ENCODE measurements at regions not wholly inside any gene's neighbourhood (a gene's known extent, or its start where the extent isn't known, plus 50 kb on each side); places are given as distances from the start of the nearest gene placed in this dataset.

DNA sequence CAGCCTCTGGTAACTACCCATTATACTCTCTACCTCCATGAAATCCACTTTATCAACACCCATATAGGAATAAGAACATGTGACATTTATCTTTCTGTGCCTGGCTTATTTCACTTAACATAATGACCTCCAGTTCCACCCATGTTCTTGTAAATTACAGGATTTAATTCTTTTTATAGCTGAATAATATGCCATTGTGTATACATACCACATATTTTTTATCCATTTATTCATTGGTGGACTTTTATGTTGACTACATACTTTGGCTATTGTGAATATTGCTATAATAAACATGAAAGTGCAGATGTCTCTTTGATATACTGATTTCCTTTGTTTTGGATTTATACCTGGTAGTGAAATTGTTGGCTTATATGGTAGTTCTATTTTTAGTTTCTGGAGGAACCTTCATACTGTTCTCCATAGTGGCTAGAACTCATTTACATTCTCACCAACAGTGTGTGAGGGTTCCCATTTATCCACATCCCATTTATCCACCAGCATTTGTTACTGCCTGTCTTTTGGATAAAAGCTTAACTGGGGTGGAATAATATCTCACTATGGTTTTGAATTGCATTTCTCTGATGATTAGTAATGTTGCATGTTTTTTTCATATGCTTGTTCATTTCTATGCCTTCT is 473.4 kb downstream of the TBL1XR1 start:
- Histone ChIP-seq H3K27me3 (ENCODE audit: insufficient read depth, low read depth) (no peaks in the 10 kb centered on the region), H4K20me1 (ENCODE audit: insufficient read depth) (no peaks in the 10 kb centered on the region), H3K4me3 (IDR thresholded peaks at IDR 0.05; ENCODE audit: insufficient read depth, low read depth, low read length) (no peak overlapping the region), H3K79me2 (ENCODE audit: insufficient read depth, low read depth) (no peaks in the 10 kb centered on the region), H3K27ac (no peak overlapping the region), H3K4me2 (no peak overlapping the region), H2AFZ (ENCODE audit: low read depth) (no peak overlapping the region), H3K4me1 (ENCODE audit: low read depth, poor library complexity, severe bottlenecking) (no peaks in the 10 kb centered on the region), H3K9ac (no peak overlapping the region), H3K36me3 (ENCODE audit: insufficient read depth) (no peaks in the 10 kb centered on the region)
- TF ChIP-seq, protein P1, sequence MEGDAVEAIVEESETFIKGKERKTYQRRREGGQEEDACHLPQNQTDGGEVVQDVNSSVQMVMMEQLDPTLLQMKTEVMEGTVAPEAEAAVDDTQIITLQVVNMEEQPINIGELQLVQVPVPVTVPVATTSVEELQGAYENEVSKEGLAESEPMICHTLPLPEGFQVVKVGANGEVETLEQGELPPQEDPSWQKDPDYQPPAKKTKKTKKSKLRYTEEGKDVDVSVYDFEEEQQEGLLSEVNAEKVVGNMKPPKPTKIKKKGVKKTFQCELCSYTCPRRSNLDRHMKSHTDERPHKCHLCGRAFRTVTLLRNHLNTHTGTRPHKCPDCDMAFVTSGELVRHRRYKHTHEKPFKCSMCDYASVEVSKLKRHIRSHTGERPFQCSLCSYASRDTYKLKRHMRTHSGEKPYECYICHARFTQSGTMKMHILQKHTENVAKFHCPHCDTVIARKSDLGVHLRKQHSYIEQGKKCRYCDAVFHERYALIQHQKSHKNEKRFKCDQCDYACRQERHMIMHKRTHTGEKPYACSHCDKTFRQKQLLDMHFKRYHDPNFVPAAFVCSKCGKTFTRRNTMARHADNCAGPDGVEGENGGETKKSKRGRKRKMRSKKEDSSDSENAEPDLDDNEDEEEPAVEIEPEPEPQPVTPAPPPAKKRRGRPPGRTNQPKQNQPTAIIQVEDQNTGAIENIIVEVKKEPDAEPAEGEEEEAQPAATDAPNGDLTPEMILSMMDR (conservative IDR thresholded peaks at IDR 0.05; ENCODE audit: low read depth, low read length), result no peak

DNA sequence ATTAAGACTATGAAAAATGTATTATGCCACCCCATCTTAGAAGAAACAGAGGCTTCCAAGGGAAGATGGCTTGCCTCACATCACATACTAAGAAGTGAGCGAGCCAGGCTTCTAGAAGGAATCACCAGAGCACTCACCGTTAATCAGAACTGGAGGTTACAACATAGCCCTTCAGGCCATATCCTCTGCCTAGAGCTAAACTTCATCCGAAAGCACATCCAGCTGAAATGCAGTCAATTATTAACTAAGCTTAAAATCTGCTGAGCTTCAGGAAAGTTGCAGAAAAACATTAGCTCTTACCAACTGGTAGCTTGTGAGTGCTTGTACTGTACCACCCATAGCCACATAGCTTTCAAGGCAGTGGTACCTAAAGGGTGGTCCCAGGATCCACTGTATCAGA is 483.2 kb downstream of the TBL1XR1 start:
- peaks cover 17% of the 10 kb centered on the region for H3K4me1 ChIP-seq (ENCODE audit: low read depth, poor library complexity, severe bottlenecking)
- H3K27me3 ChIP-seq (ENCODE audit: insufficient read depth, low read depth), result no peaks in the 10 kb centered on the region
- H3K4me2 ChIP-seq, result peak overlapping the region; percentile 9; the same call in 1 of the 2 replicates
- H3K9ac ChIP-seq, result no peak overlapping the region
- no peaks in the 10 kb centered on the region for H3K36me3 ChIP-seq (ENCODE audit: insufficient read depth)
- H3K4me3 ChIP-seq (IDR thresholded peaks at IDR 0.05; ENCODE audit: insufficient read depth, low read depth, low read length), result no peak overlapping the region
- no peak overlapping the region for H2AFZ ChIP-seq (ENCODE audit: low read depth)
- no peaks in the 10 kb centered on the region for H3K79me2 ChIP-seq (ENCODE audit: insufficient read depth, low read depth)
- no peaks in the 10 kb centered on the region for H4K20me1 ChIP-seq (ENCODE audit: insufficient read depth)
- no peak overlapping the region for H3K27ac ChIP-seq
- TF ChIP-seq, protein P1 (conservative IDR thresholded peaks at IDR 0.05; ENCODE audit: low read depth, low read length), result no peak

GRCh38 chr3:176712191-176712590 is 485.1 kb downstream of the TBL1XR1 start:
- H3K4me1 ChIP-seq (ENCODE audit: low read depth, poor library complexity, severe bottlenecking), result peaks cover 17% of the 10 kb centered on the region
- H3K4me3 ChIP-seq (IDR thresholded peaks at IDR 0.05; ENCODE audit: insufficient read depth, low read depth, low read length), result no peak overlapping the region
- no peaks in the 10 kb centered on the region for H3K36me3 ChIP-seq (ENCODE audit: insufficient read depth)
- H3K27ac ChIP-seq, result no peak overlapping the region
- H4K20me1 ChIP-seq (ENCODE audit: insufficient read depth), result no peaks in the 10 kb centered on the region
- no peak overlapping the region for H3K9ac ChIP-seq
- TF ChIP-seq, protein P1 (conservative IDR thresholded peaks at IDR 0.05; ENCODE audit: low read depth, low read length), result no peak
- no peaks in the 10 kb centered on the region for H3K79me2 ChIP-seq (ENCODE audit: insufficient read depth, low read depth)
- H3K27me3 ChIP-seq (ENCODE audit: insufficient read depth, low read depth), result no peaks in the 10 kb centered on the region
- no peak overlapping the region for H2AFZ ChIP-seq (ENCODE audit: low read depth)
- H3K4me2 ChIP-seq, result no peak overlapping the region

- H3K36me3 ChIP-seq (ENCODE audit: insufficient read depth), result no peaks in the 10 kb centered on the region
- H4K20me1 ChIP-seq (ENCODE audit: insufficient read depth), result no peaks in the 10 kb centered on the region
- H3K27ac ChIP-seq, result peak overlapping the region; percentile 73
- peak overlapping the region; percentile 40 for H3K9ac ChIP-seq
- H3K4me2 ChIP-seq, result peak overlapping the region; percentile 96
- peak overlapping the region; percentile 13 for H3K4me3 ChIP-seq (IDR thresholded peaks at IDR 0.05; ENCODE audit: insufficient read depth, low read depth, low read length)
- H3K79me2 ChIP-seq (ENCODE audit: insufficient read depth, low read depth), result no peaks in the 10 kb centered on the region
- peak overlapping the region; percentile 65; the same call in 1 of the 2 replicates for H2AFZ ChIP-seq (ENCODE audit: low read depth)
- H3K4me1 ChIP-seq (ENCODE audit: low read depth, poor library complexity, severe bottlenecking), result peaks cover 67% of the 10 kb centered on the region
- TF ChIP-seq, protein P1 (conservative IDR thresholded peaks at IDR 0.05; ENCODE audit: low read depth, low read length), result no peak
- H3K27me3 ChIP-seq (ENCODE audit: insufficient read depth, low read depth), result no peaks in the 10 kb centered on the region
Measured at GRCh38 chr3:176699288-176699687, 498.0 kb downstream of the TBL1XR1 start.

Data from KMS-11 (cell line).